A549 (cell line): ENCODE measurements at regions not wholly inside any gene's neighbourhood (a gene's known extent, or its start where the extent isn't known, plus 50 kb on each side); places are given as distances from the start of the nearest gene placed in this dataset.

Experiments
- ATAC-seq, 2 experiments: fragments of 200-7000 bp in 1 of 2; fragments of >200 bp in 1 of 2; cut with Nextera tagmentation in 1 of 2; cut with Tn5 transposase in 1 of 2; 3 replicates each; pipeline versions ENCODE4 v1.8.0 to v1.9.1; 2018 to 2020; ENCODE audit warnings: mild to moderate bottlenecking in 1 of 2, moderate library complexity in 1 of 2
- CTCF ChIA-PET: fragments of 300-600 bp; sonication (Branson Sonifier 250); formaldehyde crosslinking; extraction: SDS; loops from one replicate; lab custom pipeline; 2021; ENCODE audit warnings: antibody characterized with exemption, inconsistent platforms; lab: Yijun Ruan, JAX
- POLR2A ChIA-PET: fragments of 350-600 bp; formaldehyde crosslinking; extraction: SDS; loops from one replicate; lab custom pipeline; 2021; ENCODE audit warnings: antibody characterized with exemption, inconsistent platforms; lab: Yijun Ruan, JAX
- DNase-seq, 2 experiments: peaks; one replicate each; pipeline versions ENCODE4 v3.0.0 to v3.0.0-alpha.2; 2011 to 2016; ENCODE audit warnings: low read depth in 1 of 2, low spot score in 1 of 2
- FAIRE-seq: peaks from 2 replicates; lab custom pipeline; 2011; peaks lifted over from hg19 to GRCh38; lab: Jason Lieb, UNC
- H3K27ac ChIP-seq, 2 experiments: fragments of >200 bp; sonication (Bioruptor Twin); formaldehyde crosslinking; 3 replicates each; pipeline ENCODE4 v1.5.1; 2016 to 2017
- H3K4me1 ChIP-seq: fragments of >200 bp; sonication (Bioruptor Twin); formaldehyde crosslinking; 3 replicates; pipeline ENCODE4 v1.6.1; 2016
- H3K4me2 ChIP-seq: fragments of >200 bp; sonication (Bioruptor Twin); formaldehyde crosslinking; 3 replicates; pipeline ENCODE4 v1.6.1; 2016
- H3K4me3 ChIP-seq: fragments of >200 bp; sonication (Bioruptor Twin); formaldehyde crosslinking; 3 replicates; pipeline ENCODE4 v1.5.1; 2016
- H3K9me3 ChIP-seq: fragments of >200 bp; sonication (Bioruptor Twin); formaldehyde crosslinking; 3 replicates; pipeline ENCODE4 v1.6.1; 2016
- BHLHE40 ChIP-seq: IDR thresholded peaks from 2 replicates; pipeline ENCODE4 v1.6.1; 2012; ENCODE audit warnings: low read depth, low read length, inconsistent platforms
- CBX8 ChIP-seq: fragments of 200-600 bp; sonication (generic); IDR thresholded peaks from 2 replicates; pipeline ENCODE4 v1.6.1; 2016
- CHD4 ChIP-seq: fragments of 200-600 bp; sonication (generic); IDR thresholded peaks from 2 replicates; pipeline ENCODE4 v1.6.1; 2016; ENCODE audit warnings: antibody characterized with exemption, mild to moderate bottlenecking, borderline replicate concordance
- EHF ChIP-seq: fragments of 250-450 bp; sonication (Bioruptor Pico); IDR thresholded peaks from 2 replicates; pipeline ENCODE4 v1.5.0; 2020; ENCODE audit warnings: mild to moderate bottlenecking
- EHMT2 ChIP-seq: fragments of 200-600 bp; sonication (generic); IDR thresholded peaks from 2 replicates; pipeline ENCODE4 v1.6.1; 2016; ENCODE audit warnings: antibody characterized with exemption, low read depth, mild to moderate bottlenecking, moderate library complexity
- ELK1 ChIP-seq: fragments of 150-350 bp; IDR thresholded peaks from 2 replicates; pipeline ENCODE4 v1.6.1; 2014; ENCODE audit warnings: low read depth, mild to moderate bottlenecking, low read length
- FOSL2 ChIP-seq, 2 experiments: fragments of 450-650 bp in 1 of 2; fragments of >200 bp in 1 of 2; sonication (Bioruptor Twin) in 1 of 2; formaldehyde crosslinking; IDR thresholded peaks; 2 replicates each; pipeline versions ENCODE4 v1.5.0 to v1.6.1; 2016 to 2020; ENCODE audit warnings: mild to moderate bottlenecking in 1 of 2, moderate library complexity in 1 of 2
- GATA3 ChIP-seq: IDR thresholded peaks from 2 replicates; pipeline ENCODE4 v1.6.1; 2012; ENCODE audit warnings: borderline replicate concordance
- HOXB13 ChIP-seq: fragments of 250-450 bp; sonication (Bioruptor Pico); IDR thresholded peaks from 2 replicates; pipeline ENCODE4 v1.5.0; 2020; ENCODE audit warnings: low read depth, mild to moderate bottlenecking, moderate library complexity
- KDM1A ChIP-seq: fragments of 200-600 bp; sonication (generic); IDR thresholded peaks from 2 replicates; pipeline ENCODE4 v1.6.1; 2016; ENCODE audit warnings: low read depth, mild to moderate bottlenecking
- KDM5A ChIP-seq: fragments of 200-600 bp; sonication (generic); IDR thresholded peaks from 2 replicates; pipeline ENCODE4 v1.6.1; 2016; ENCODE audit warnings: antibody characterized with exemption, mild to moderate bottlenecking
- MAX ChIP-seq: IDR thresholded peaks from 2 replicates; pipeline ENCODE4 v1.6.1; 2012
- MAZ ChIP-seq: fragments of 150-350 bp; IDR thresholded peaks from 2 replicates; pipeline ENCODE4 v1.6.1; 2014; ENCODE audit warnings: antibody characterized with exemption, low read depth, low read length, borderline replicate concordance
- MYC ChIP-seq: IDR thresholded peaks from 2 replicates; pipeline ENCODE4 v1.6.1; 2012; ENCODE audit warnings: mild to moderate bottlenecking, inconsistent platforms, low read length, improper control_type of control experiment, borderline replicate concordance
- NPAS2 ChIP-seq: fragments of 250-450 bp; sonication (Bioruptor Pico); IDR thresholded peaks from 2 replicates; pipeline ENCODE4 v1.8.0; 2022; ENCODE audit warnings: mild to moderate bottlenecking, moderate library complexity, borderline replicate concordance
- POLR2A ChIP-seq: IDR thresholded peaks from 2 replicates; pipeline ENCODE4 v1.6.1; 2012; ENCODE audit warnings: mild to moderate bottlenecking, low read length
- RAD21 ChIP-seq, 2 experiments: fragments of >200 bp in 1 of 2; sonication (Bioruptor Twin) in 1 of 2; formaldehyde crosslinking in 1 of 2; IDR thresholded peaks in 1 of 2; conservative IDR thresholded peaks in 1 of 2; 2 replicates in 1 of 2; 3 replicates in 1 of 2; pipeline ENCODE4 v1.6.1; 2012 to 2018; ENCODE audit warnings: inconsistent platforms in 1 of 2
- RFX5 ChIP-seq: fragments of 450-650 bp; IDR thresholded peaks from 2 replicates; pipeline ENCODE4 v1.7.1; 2014; ENCODE audit warnings: antibody characterized with exemption, mild to moderate bottlenecking, moderate library complexity
- SMC3 ChIP-seq: fragments of >200 bp; sonication (Bioruptor Twin); formaldehyde crosslinking; IDR thresholded peaks from 3 replicates; pipeline ENCODE4 v1.6.1; 2018; ENCODE audit warnings: inconsistent platforms
- SREBF2 ChIP-seq: fragments of 450-650 bp; IDR thresholded peaks from 2 replicates; pipeline ENCODE4 v1.6.1; 2014; ENCODE audit warnings: mild to moderate bottlenecking, moderate library complexity
- TP53 ChIP-seq: fragments of 250-450 bp; sonication (Bioruptor Pico); IDR thresholded peaks from 2 replicates; pipeline ENCODE4 v1.5.0; 2021; ENCODE audit warnings: mild to moderate bottlenecking, moderate library complexity
- ZC3H11A ChIP-seq: fragments of 450-650 bp; IDR thresholded peaks from 2 replicates; pipeline ENCODE4 v1.6.1; 2014; ENCODE audit warnings: antibody characterized with exemption, mild to moderate bottlenecking
- ZFP36 ChIP-seq: fragments of 450-650 bp; IDR thresholded peaks from 2 replicates; pipeline ENCODE4 v1.6.1; 2014; ENCODE audit warnings: borderline replicate concordance; ENCODE audit not compliant: partially characterized antibody
- ZSCAN20 ChIP-seq: fragments of 250-450 bp; sonication (Bioruptor Pico); IDR thresholded peaks from 2 replicates; pipeline ENCODE4 v1.8.0; 2022; ENCODE audit warnings: mild to moderate bottlenecking, moderate library complexity
- WGBS: methylation state at CpG from one replicate; pipeline ENCODE4 v1.1.6; 2017; ENCODE audit errors: missing lambda C conversion rate; 5-methylcytosine and 5-hydroxymethylcytosine counted together
- TF ChIP-seq, protein P1 (sequence below): fragments of 450-650 bp; IDR thresholded peaks from 2 replicates; pipeline ENCODE4 v1.6.1; 2014; ENCODE audit warnings: antibody characterized with exemption
- TF ChIP-seq, protein P2 (sequence below): fragments of 250-450 bp; sonication (Bioruptor Pico); IDR thresholded peaks from 2 replicates; pipeline ENCODE4 v1.5.0; 2021; ENCODE audit warnings: mild to moderate bottlenecking, moderate library complexity, borderline replicate concordance

GRCh38 chr10:84659027-84659426, 330.6 kb downstream of the CCSER2 start:
- Histone ChIP-seq H3K27ac (no peak overlapping the region), H3K4me2 (no peak overlapping the region), H3K4me3 (no peak overlapping the region), H3K4me1 (no peaks in the 10 kb centered on the region), H3K9me3 (no peaks in the 10 kb centered on the region)
- TF ChIP-seq FOSL2 (IDR thresholded peaks at IDR 0.05) = no peak
- TF ChIP-seq FOSL2 (CRISPR knock-in tag; IDR thresholded peaks at IDR 0.05) = no peak
- TF ChIP-seq MAZ = no peak
- TF ChIP-seq SREBF2 = no peak
- TF ChIP-seq BHLHE40 = no peak
- TF ChIP-seq ZFP36 = no peak
- POLR2A ChIA-PET = no interaction called here
- DNase-seq (no peak), FAIRE-seq (no peak), ATAC-seq (no peak)
- WGBS = 12% methylated on average over 6 of the region's 6 CpGs
- CTCF ChIA-PET = interaction anchor here (0.8 kb wide), 1 partner anchor 119 kb away, joined by 3 read pairs; no protein-coding TSS in a partner anchor

GRCh38 chr10:84659497-84660439, 331.4 kb downstream of the CCSER2 start:
- ChIA-PET POLR2A (no interaction called here), CTCF (interaction anchor here (0.8 to 1.3 kb wide), 3 partner anchors 11 to 903 kb away, joined by 3 read pairs; no protein-coding TSS in a partner anchor)
- 15% methylated on average over 12 of the region's 12 CpGs for WGBS
- no peak for TF ChIP-seq HOXB13 (CRISPR knock-in tag)
- TF ChIP-seq KDM5A = no peak
- TF ChIP-seq ZSCAN20 = no peak
- no peak for TF ChIP-seq NPAS2 (CRISPR knock-in tag)
- TF ChIP-seq EHF = no peak
- TF ChIP-seq CBX8 = no peak
- TF ChIP-seq RAD21 (conservative IDR thresholded peaks at IDR 0.05 in 1 of 2, IDR thresholded peaks at IDR 0.05 in 1 of 2) = no peak
- TF ChIP-seq POLR2A = no peak
- no peak for TF ChIP-seq ZC3H11A
- TF ChIP-seq TP53 (CRISPR knock-in tag) = no peak
- no peak for TF ChIP-seq GATA3
- TF ChIP-seq, protein P1, sequence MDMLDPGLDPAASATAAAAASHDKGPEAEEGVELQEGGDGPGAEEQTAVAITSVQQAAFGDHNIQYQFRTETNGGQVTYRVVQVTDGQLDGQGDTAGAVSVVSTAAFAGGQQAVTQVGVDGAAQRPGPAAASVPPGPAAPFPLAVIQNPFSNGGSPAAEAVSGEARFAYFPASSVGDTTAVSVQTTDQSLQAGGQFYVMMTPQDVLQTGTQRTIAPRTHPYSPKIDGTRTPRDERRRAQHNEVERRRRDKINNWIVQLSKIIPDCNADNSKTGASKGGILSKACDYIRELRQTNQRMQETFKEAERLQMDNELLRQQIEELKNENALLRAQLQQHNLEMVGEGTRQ = no peak
- TF ChIP-seq MYC = no peak
- ATAC-seq (no peak), DNase-seq (no peak), FAIRE-seq (no peak)
- H3K4me2 ChIP-seq = no peak overlapping the region
- H3K9me3 ChIP-seq = no peaks in the 10 kb centered on the region
- no peak overlapping the region for H3K27ac ChIP-seq
- no peak overlapping the region for H3K4me3 ChIP-seq
- H3K4me1 ChIP-seq = no peaks in the 10 kb centered on the region

DNA sequence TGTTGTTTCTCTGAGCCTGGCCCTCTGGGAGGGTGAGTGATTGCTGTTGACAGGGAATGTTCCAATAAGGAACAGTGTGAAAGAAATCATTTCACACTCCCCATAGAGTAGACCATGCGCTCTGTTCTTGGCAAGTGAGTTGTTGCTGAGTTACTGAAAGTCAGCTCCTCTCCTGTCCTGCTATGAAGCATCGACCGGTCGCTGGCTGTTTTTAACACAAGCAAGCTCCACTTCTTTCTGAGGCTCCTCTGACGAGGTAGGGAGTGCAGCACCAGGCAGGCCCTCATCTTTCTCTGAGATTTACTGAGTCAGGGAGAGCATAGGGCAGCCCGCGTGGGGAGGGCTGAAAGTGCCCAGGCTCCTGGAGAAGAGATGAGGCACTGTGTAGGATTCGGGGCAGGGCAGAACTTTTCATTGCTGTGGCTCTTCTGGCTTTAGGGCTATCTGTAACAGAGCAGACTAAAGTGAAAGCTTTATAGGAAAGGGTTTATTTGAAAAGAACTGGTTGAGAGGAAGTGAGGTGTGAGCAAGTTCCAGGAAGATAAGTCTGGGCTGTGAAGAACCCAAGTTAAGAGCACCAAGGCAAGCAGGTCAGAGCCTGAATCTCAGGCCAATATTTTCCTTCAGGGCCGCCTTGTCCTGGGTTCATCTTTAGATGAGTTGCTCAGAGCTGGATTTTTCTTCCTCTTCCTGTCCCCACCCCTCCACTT, 332.2 kb downstream of the CCSER2 start:
- whole genome bisulfite sequencing = 29% methylated on average over 9 of the region's 9 CpGs
- ChIA-PET POLR2A (no interaction called here), CTCF (interaction anchor here (0.8 to 1.6 kb wide), 6 partner anchors 12 to 1702 kb away, joined by 3 to 5 read pairs (median 3); no protein-coding TSS in a partner anchor)
- no peak overlapping the region for H3K4me2 ChIP-seq
- H3K4me1 ChIP-seq = no peaks in the 10 kb centered on the region
- H3K9me3 ChIP-seq = no peaks in the 10 kb centered on the region
- DNase-seq = no peak
- H3K4me3 ChIP-seq = no peak overlapping the region
- ATAC-seq = no peak; a peak in 1 of 6 replicates
- no peak overlapping the region for H3K27ac ChIP-seq
- no peak for FAIRE-seq
- TF ChIP-seq EHMT2 (no peak), CBX8 (no peak), CHD4 (no peak), RFX5 (no peak), MAX (no peak), NPAS2 (CRISPR knock-in tag) (no peak), ZSCAN20 (no peak), SMC3 (no peak), EHF (no peak), HOXB13 (CRISPR knock-in tag) (no peak), ZC3H11A (no peak), ELK1 (no peak), KDM1A (no peak), KDM5A (no peak)
- TF ChIP-seq, protein P2, sequence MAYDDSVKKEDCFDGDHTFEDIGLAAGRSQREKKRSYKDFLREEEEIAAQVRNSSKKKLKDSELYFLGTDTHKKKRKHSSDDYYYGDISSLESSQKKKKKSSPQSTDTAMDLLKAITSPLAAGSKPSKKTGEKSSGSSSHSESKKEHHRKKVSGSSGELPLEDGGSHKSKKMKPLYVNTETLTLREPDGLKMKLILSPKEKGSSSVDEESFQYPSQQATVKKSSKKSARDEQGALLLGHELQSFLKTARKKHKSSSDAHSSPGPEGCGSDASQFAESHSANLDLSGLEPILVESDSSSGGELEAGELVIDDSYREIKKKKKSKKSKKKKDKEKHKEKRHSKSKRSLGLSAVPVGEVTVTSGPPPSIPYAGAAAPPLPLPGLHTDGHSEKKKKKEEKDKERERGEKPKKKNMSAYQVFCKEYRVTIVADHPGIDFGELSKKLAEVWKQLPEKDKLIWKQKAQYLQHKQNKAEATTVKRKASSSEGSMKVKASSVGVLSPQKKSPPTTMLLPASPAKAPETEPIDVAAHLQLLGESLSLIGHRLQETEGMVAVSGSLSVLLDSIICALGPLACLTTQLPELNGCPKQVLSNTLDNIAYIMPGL (CRISPR knock-in tag) = no peak
- TF ChIP-seq, protein P1 = no peak
